H9 (cell line): ENCODE measurements at regions not wholly inside any gene's neighbourhood (a gene's known extent, or its start where the extent isn't known, plus 50 kb on each side); places are given as distances from the start of the nearest gene placed in this dataset.

Experiments used
- DNase-seq: peaks from one replicate; pipeline ENCODE4 v3.0.0-alpha.2; 2017
- H2AFZ ChIP-seq: one replicate; pipeline ENCODE4 v1.6.1; 2013; ENCODE audit warnings: mild to moderate bottlenecking, low read length, control low read depth, moderate library complexity
- H2AK5ac ChIP-seq: 2 replicates; pipeline ENCODE4 v1.6.1; 2013; ENCODE audit warnings: low read length, control low read depth, mixed read lengths; ENCODE audit not compliant: insufficient read length
- H2BK120ac ChIP-seq: one replicate; pipeline ENCODE4 v1.6.1; 2013; ENCODE audit warnings: low read depth, mild to moderate bottlenecking, low read length, control low read depth, inconsistent platforms; ENCODE audit not compliant: poor library complexity, severe bottlenecking
- H2BK12ac ChIP-seq: 2 replicates; pipeline ENCODE4 v1.6.1; 2013; ENCODE audit warnings: low read length, control low read depth, mixed read lengths, low read depth; ENCODE audit not compliant: insufficient read length
- H2BK15ac ChIP-seq: 2 replicates; pipeline ENCODE4 v1.6.1; 2013; ENCODE audit warnings: low read depth, low read length, control low read depth
- H2BK20ac ChIP-seq: one replicate; pipeline ENCODE4 v1.6.1; 2013; ENCODE audit warnings: low read depth, mild to moderate bottlenecking, low read length, control low read depth, inconsistent platforms; ENCODE audit not compliant: poor library complexity, severe bottlenecking
- H2BK5ac ChIP-seq: 2 replicates; pipeline ENCODE4 v1.6.1; 2013; ENCODE audit warnings: low read length, control low read depth, mixed read lengths; ENCODE audit not compliant: insufficient read length
- H3K14ac ChIP-seq: 2 replicates; pipeline ENCODE4 v1.6.1; 2013; ENCODE audit warnings: low read length, control low read depth; ENCODE audit not compliant: insufficient read depth
- H3K18ac ChIP-seq: 2 replicates; pipeline ENCODE4 v1.6.1; 2013; ENCODE audit warnings: low read depth, mild to moderate bottlenecking, mixed read lengths, low read length, control low read depth; ENCODE audit not compliant: insufficient read length
- H3K23ac ChIP-seq: 2 replicates; pipeline ENCODE4 v1.6.1; 2013; ENCODE audit warnings: low read length, control low read depth, mixed read lengths, low read depth; ENCODE audit not compliant: insufficient read length
- H3K23me2 ChIP-seq: 2 replicates; pipeline ENCODE4 v1.6.1; 2013; ENCODE audit warnings: low read depth, mild to moderate bottlenecking, mixed read lengths, low read length, control low read depth; ENCODE audit not compliant: insufficient read length, poor library complexity, severe bottlenecking
- H3K27ac ChIP-seq: 2 replicates; pipeline ENCODE4 v1.5.1; 2013; ENCODE audit warnings: low read length, control low read depth, mixed read lengths, low read depth; ENCODE audit not compliant: insufficient read length
- H3K27me3 ChIP-seq: 2 replicates; pipeline ENCODE4 v1.6.1; 2013; ENCODE audit warnings: low read length, control low read depth, inconsistent platforms; ENCODE audit not compliant: insufficient read depth
- H3K4ac ChIP-seq: 2 replicates; pipeline ENCODE4 v1.6.1; 2013; ENCODE audit warnings: low read depth, mild to moderate bottlenecking, control low read depth, inconsistent platforms, low read length, moderate library complexity
- H3K4me1 ChIP-seq: 2 replicates; pipeline ENCODE4 v1.6.1; 2013; ENCODE audit warnings: low read length, control low read depth, inconsistent platforms; ENCODE audit not compliant: insufficient read depth
- H3K4me2 ChIP-seq: 2 replicates; pipeline ENCODE4 v1.6.1; 2013; ENCODE audit warnings: low read length, control low read depth, mixed read lengths; ENCODE audit not compliant: insufficient read length, insufficient read depth
- H3K56ac ChIP-seq: 2 replicates; pipeline ENCODE4 v1.6.1; 2013; ENCODE audit warnings: low read depth, mild to moderate bottlenecking, mixed read lengths, low read length, control low read depth; ENCODE audit not compliant: insufficient read length
- H3K79me1 ChIP-seq: 2 replicates; pipeline ENCODE4 v1.6.1; 2013; ENCODE audit warnings: low read depth, mild to moderate bottlenecking, moderate library complexity, low read length, control low read depth, inconsistent platforms; ENCODE audit not compliant: insufficient read depth, poor library complexity, severe bottlenecking
- H3K79me2 ChIP-seq: 2 replicates; pipeline ENCODE4 v1.6.1; 2013; ENCODE audit warnings: low read length, control low read depth, inconsistent platforms; ENCODE audit not compliant: insufficient read depth
- H3K9ac ChIP-seq: 2 replicates; pipeline ENCODE4 v1.6.1; 2013; ENCODE audit warnings: low read length, control low read depth, mixed read lengths; ENCODE audit not compliant: insufficient read length; ENCODE audit errors: extremely low read depth
- H3K9me3 ChIP-seq: one replicate; pipeline ENCODE4 v1.6.1; 2013; ENCODE audit warnings: low read depth, low read length, inconsistent platforms; ENCODE audit not compliant: control insufficient read depth
- H3T11ph ChIP-seq: one replicate; pipeline ENCODE4 v1.6.1; 2013; ENCODE audit warnings: mild to moderate bottlenecking, low read length, control low read depth, inconsistent platforms
- H4K20me1 ChIP-seq: one replicate; pipeline ENCODE4 v1.6.1; 2013; ENCODE audit not compliant: control insufficient read depth, insufficient read length, insufficient read depth
- H4K5ac ChIP-seq: 2 replicates; pipeline ENCODE4 v1.6.1; 2013; ENCODE audit warnings: low read depth, mild to moderate bottlenecking, mixed read lengths, low read length, control low read depth; ENCODE audit not compliant: insufficient read length
- H4K8ac ChIP-seq: replicated peaks from 2 replicates; pipeline ENCODE4 v1.6.1; 2013; ENCODE audit warnings: low read length, control low read depth, mixed read lengths, low read depth; ENCODE audit not compliant: insufficient read length
- H4K91ac ChIP-seq: 2 replicates; pipeline ENCODE4 v1.6.1; 2013; ENCODE audit warnings: low read depth, mild to moderate bottlenecking, moderate library complexity, mixed read lengths, low read length, control low read depth; ENCODE audit not compliant: insufficient read length
- H3K27ac Mint-ChIP-seq, 3 experiments: 2 replicates in 2 of 3; 3 replicates in 1 of 3; pipeline ENCODE4 v1.8.0; 2020 to 2021; ENCODE audit warnings: mixed read lengths in 3 of 3, mild to moderate bottlenecking in 1 of 3, moderate library complexity in 1 of 3
- H3K27me3 Mint-ChIP-seq: 2 replicates; pipeline ENCODE4 v1.8.0; 2021; ENCODE audit warnings: low read depth, mild to moderate bottlenecking, moderate library complexity, mixed read lengths
- H3K36me3 Mint-ChIP-seq, 3 experiments: 2 replicates in 2 of 3; 3 replicates in 1 of 3; pipeline ENCODE4 v1.8.0; 2020 to 2021; ENCODE audit warnings: low read depth in 3 of 3, mixed read lengths in 3 of 3; ENCODE audit not compliant: insufficient read depth in 1 of 3
- H3K4me1 Mint-ChIP-seq, 2 experiments: 2 replicates each; pipeline ENCODE4 v1.8.0; 2020; ENCODE audit warnings: mixed read lengths in 2 of 2
- H3K4me3 Mint-ChIP-seq, 2 experiments: 2 replicates in 1 of 2; 3 replicates in 1 of 2; pipeline ENCODE4 v1.8.0; 2020 to 2021; ENCODE audit warnings: mild to moderate bottlenecking in 2 of 2, mixed read lengths in 2 of 2, moderate library complexity in 1 of 2
- H3K9me3 Mint-ChIP-seq, 2 experiments: 2 replicates in 1 of 2; 3 replicates in 1 of 2; pipeline ENCODE4 v1.8.0; 2020; ENCODE audit warnings: mild to moderate bottlenecking in 2 of 2, mixed read lengths in 2 of 2, moderate library complexity in 1 of 2
- CTCF ChIP-seq: fragments of 200-600 bp; sonication (generic); conservative IDR thresholded peaks from 3 replicates; pipeline ENCODE4 v1.8.0; 2021; ENCODE audit warnings: antibody characterized with exemption, mild to moderate bottlenecking
- WGBS: extraction: QIAGEN DNeasy Blood & Tissue Kit; methylation state at CpG from one replicate; pipeline ENCODE4 v1.1.7; 2013; ENCODE audit warnings: missing lambda C conversion rate, low lambda C conversion rate, mixed read lengths; ENCODE audit not compliant: insufficient read length; ENCODE audit errors: extremely low coverage; 5-methylcytosine and 5-hydroxymethylcytosine counted together

GRCh38 chr1:87715052-87715451 lies 386.4 kb downstream of the LMO4 start:
- H2BK20ac ChIP-seq, result no peak overlapping the region
- no peak overlapping the region for H3K14ac ChIP-seq
- H3K9ac ChIP-seq, result no peak overlapping the region
- no CpG with 5 or more reads among the region's 3 CpGs for WGBS
- Mint-ChIP-seq H3K36me3 (no peaks in the 10 kb centered on the region), H3K4me3 (no peak overlapping the region), H3K4me1 (peaks cover 7 to 10% of the 10 kb centered on the region in 2 experiments), H3K27ac (no peak overlapping the region), H3K27me3 (no peaks in the 10 kb centered on the region), H3K9me3 (no peaks in the 10 kb centered on the region; a peak in 1 of 5 replicates)
- H2AK5ac ChIP-seq, result no peak overlapping the region
- no peaks in the 10 kb centered on the region for H3K4me1 ChIP-seq
- no peaks in the 10 kb centered on the region for H3K79me2 ChIP-seq
- H3K4me2 ChIP-seq, result no peak overlapping the region
- no peak overlapping the region for H3K4ac ChIP-seq
- no peak for DNase-seq
- H4K91ac ChIP-seq, result no peak overlapping the region
- no peak overlapping the region for H3K23ac ChIP-seq
- no peak for TF ChIP-seq CTCF
- H3K27ac ChIP-seq, result no peak overlapping the region
- H3K18ac ChIP-seq, result no peak overlapping the region
- no peak overlapping the region for H3T11ph ChIP-seq
- H2BK12ac ChIP-seq, result no peak overlapping the region
- H4K5ac ChIP-seq, result no peak overlapping the region
- no peaks in the 10 kb centered on the region for H3K27me3 ChIP-seq
- H4K8ac ChIP-seq, result no peak overlapping the region
- no peak overlapping the region for H2BK5ac ChIP-seq
- H4K20me1 ChIP-seq, result no peaks in the 10 kb centered on the region
- no peaks in the 10 kb centered on the region for H3K9me3 ChIP-seq
- H3K23me2 ChIP-seq, result no peaks in the 10 kb centered on the region
- H3K56ac ChIP-seq, result no peak overlapping the region
- H2AFZ ChIP-seq, result no peak overlapping the region
- H2BK120ac ChIP-seq, result no peak overlapping the region
- H3K79me1 ChIP-seq, result no peaks in the 10 kb centered on the region
- H2BK15ac ChIP-seq, result no peak overlapping the region
